Prostate gland (tissue), 2 donors: ENCODE measurements at regions not wholly inside any gene's neighbourhood (a gene's known extent, or its start where the extent isn't known, plus 50 kb on each side); places are given as distances from the start of the nearest gene placed in this dataset.

ENCODE experiments used
- DNase-seq: peaks from one replicate; pipeline ENCODE4 v3.0.0-alpha.2; 2019; ENCODE audit warnings: low spot score
- H3K27ac ChIP-seq, 2 donors: fragments of 200-600 bp; sonication (generic); 2 replicates each; pipeline ENCODE4 v1.5.1; 2017 to 2019
- H3K27me3 ChIP-seq: fragments of 200-600 bp; sonication (generic); replicated peaks from 2 replicates; pipeline ENCODE4 v1.5.1; 2019; ENCODE audit not compliant: insufficient read depth
- H3K36me3 ChIP-seq, 2 donors: fragments of 200-600 bp; sonication (generic); 1 replicate in 1 of 2; 2 replicates in 1 of 2; pipeline versions ENCODE4 v1.5.1 to v1.8.1; 2017 to 2019
- H3K4me1 ChIP-seq: fragments of 200-600 bp; sonication (generic); replicated peaks from 2 replicates; pipeline ENCODE4 v1.5.1; 2019
- H3K4me3 ChIP-seq, 2 donors: fragments of 200-600 bp; sonication (generic); 2 replicates each; pipeline ENCODE4 v1.5.1; 2017 to 2019
- H3K9me3 ChIP-seq: fragments of 200-600 bp; sonication (generic); 2 replicates; pipeline ENCODE4 v1.5.1; 2017
- POLR2A ChIP-seq: fragments of 450-650 bp; IDR thresholded peaks from one replicate; pipeline ENCODE4 v1.6.1; 2016; ENCODE audit warnings: antibody characterized with exemption, mild to moderate bottlenecking
- POLR2AphosphoS5 ChIP-seq: sonication (generic); formaldehyde crosslinking; IDR thresholded peaks from one replicate; pipeline ENCODE4 v1.6.1; 2017; ENCODE audit warnings: antibody characterized with exemption
- WGBS: methylation state at CpG from one replicate; pipeline ENCODE4 v1.1.5; 2018; 5-methylcytosine and 5-hydroxymethylcytosine counted together
- intact Hi-C: fragments of 100-400 bp; cut with DNase I; formaldehyde crosslinking; loops from one replicate; pipeline ENCODE4 v1.14.2; 2022
- TF ChIP-seq, protein P1 (sequence below), 4 experiments: fragments of 200-600 bp in 2 of 4; fragments of 450-650 bp in 2 of 4; sonication (generic) in 2 of 4; IDR thresholded peaks; 1 replicate in 3 of 4; 2 replicates in 1 of 4; pipeline ENCODE4 v1.5.1; 2016 to 2019; ENCODE audit warnings: antibody characterized with exemption in 4 of 4, mild to moderate bottlenecking in 2 of 4, moderate library complexity in 2 of 4

DNA sequence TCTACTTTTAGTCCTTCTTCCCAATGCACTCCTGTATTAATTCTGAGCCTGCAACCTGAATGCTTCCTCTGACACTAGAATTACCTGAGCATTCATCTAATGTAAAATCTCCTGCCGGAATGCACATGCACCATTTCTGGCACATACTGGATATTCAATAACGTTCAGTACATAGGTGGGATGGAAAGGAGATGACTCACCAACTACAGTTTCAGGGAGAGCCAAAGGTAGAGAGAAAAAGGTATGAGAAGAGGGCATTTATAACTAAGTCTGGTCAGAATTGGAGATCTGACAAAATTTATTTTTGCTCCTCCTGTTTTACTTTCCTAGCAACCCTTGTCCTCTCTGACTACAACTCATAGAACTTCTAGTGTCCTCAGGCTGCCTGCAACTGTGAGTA, 1954.1 kb upstream of the CELF4 start:
- Histone ChIP-seq H3K36me3 (no peaks in the 10 kb centered on the region), H3K4me3 (no peak overlapping the region), H3K27me3 (no peaks in the 10 kb centered on the region), H3K4me1 (no peaks in the 10 kb centered on the region), H3K27ac (no peak overlapping the region), H3K9me3 (no peaks in the 10 kb centered on the region)
- WGBS: 63% methylated on average over 2 of the region's 2 CpGs
- intact Hi-C loops: no loop called here
- TF ChIP-seq POLR2A: no peak
- TF ChIP-seq, protein P1, sequence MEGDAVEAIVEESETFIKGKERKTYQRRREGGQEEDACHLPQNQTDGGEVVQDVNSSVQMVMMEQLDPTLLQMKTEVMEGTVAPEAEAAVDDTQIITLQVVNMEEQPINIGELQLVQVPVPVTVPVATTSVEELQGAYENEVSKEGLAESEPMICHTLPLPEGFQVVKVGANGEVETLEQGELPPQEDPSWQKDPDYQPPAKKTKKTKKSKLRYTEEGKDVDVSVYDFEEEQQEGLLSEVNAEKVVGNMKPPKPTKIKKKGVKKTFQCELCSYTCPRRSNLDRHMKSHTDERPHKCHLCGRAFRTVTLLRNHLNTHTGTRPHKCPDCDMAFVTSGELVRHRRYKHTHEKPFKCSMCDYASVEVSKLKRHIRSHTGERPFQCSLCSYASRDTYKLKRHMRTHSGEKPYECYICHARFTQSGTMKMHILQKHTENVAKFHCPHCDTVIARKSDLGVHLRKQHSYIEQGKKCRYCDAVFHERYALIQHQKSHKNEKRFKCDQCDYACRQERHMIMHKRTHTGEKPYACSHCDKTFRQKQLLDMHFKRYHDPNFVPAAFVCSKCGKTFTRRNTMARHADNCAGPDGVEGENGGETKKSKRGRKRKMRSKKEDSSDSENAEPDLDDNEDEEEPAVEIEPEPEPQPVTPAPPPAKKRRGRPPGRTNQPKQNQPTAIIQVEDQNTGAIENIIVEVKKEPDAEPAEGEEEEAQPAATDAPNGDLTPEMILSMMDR (IDR thresholded peaks at IDR 0.05): no peak
- no peak for TF ChIP-seq POLR2AphosphoS5
- no peak for DNase-seq

DNA sequence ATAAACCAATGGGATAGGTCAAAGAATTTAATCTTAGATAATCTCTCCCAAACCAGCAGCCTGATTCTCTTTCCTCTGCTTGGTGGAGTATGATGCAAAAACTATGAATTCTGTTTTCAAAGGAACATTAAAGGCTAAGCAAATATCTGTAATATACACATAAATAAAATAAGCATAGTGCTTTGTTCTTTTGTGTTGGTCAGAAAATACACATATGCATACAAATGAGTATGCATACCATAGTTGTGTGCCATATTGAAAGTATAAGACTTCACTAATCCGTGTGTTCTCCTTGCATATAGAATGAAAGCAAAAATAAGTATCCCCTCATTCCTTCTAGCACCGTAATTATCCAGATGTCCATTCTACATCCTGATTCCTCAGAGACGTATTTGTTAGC, 1949.7 kb upstream of the CELF4 start:
- no peak overlapping the region for H3K27ac ChIP-seq
- H3K9me3 ChIP-seq: no peaks in the 10 kb centered on the region
- H3K36me3 ChIP-seq: no peaks in the 10 kb centered on the region
- no peak for DNase-seq
- H3K27me3 ChIP-seq: no peaks in the 10 kb centered on the region
- H3K4me1 ChIP-seq: no peaks in the 10 kb centered on the region
- 95% methylated on average over 3 of the region's 3 CpGs for WGBS
- TF ChIP-seq, protein P1 (IDR thresholded peaks at IDR 0.05): no peak
- TF ChIP-seq POLR2A: no peak
- TF ChIP-seq POLR2AphosphoS5: no peak
- no peak overlapping the region for H3K4me3 ChIP-seq
- intact Hi-C loops: no loop called here

DNA sequence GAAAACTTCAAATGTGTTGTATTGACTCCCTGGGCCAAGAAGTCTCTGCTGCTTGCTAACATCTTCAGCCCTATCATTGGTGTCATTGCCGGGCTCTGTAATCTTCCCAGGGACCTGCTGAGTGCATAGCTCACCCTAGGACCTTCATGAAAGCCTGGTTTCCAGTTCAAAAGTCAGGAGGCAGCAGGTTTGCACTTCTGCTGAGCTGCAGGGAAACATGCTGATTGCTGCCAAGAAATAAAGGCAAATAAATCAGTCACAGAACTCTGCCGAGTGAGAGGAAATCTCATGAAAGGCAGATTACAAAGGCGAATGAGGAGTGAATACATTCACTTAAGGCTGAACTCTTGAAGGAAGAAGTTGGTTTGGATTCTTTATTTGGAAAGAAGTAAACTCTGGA, 1947.6 kb upstream of the CELF4 start:
- Histone ChIP-seq H3K36me3 (no peaks in the 10 kb centered on the region), H3K27ac (no peak overlapping the region), H3K9me3 (no peaks in the 10 kb centered on the region), H3K4me1 (no peaks in the 10 kb centered on the region), H3K4me3 (no peak overlapping the region), H3K27me3 (no peaks in the 10 kb centered on the region)
- no peak for DNase-seq
- WGBS: 55% methylated on average over 3 of the region's 3 CpGs
- intact Hi-C loops: no loop called here
- no peak for TF ChIP-seq POLR2AphosphoS5
- no peak for TF ChIP-seq POLR2A
- TF ChIP-seq, protein P1 (IDR thresholded peaks at IDR 0.05): no peak

DNA sequence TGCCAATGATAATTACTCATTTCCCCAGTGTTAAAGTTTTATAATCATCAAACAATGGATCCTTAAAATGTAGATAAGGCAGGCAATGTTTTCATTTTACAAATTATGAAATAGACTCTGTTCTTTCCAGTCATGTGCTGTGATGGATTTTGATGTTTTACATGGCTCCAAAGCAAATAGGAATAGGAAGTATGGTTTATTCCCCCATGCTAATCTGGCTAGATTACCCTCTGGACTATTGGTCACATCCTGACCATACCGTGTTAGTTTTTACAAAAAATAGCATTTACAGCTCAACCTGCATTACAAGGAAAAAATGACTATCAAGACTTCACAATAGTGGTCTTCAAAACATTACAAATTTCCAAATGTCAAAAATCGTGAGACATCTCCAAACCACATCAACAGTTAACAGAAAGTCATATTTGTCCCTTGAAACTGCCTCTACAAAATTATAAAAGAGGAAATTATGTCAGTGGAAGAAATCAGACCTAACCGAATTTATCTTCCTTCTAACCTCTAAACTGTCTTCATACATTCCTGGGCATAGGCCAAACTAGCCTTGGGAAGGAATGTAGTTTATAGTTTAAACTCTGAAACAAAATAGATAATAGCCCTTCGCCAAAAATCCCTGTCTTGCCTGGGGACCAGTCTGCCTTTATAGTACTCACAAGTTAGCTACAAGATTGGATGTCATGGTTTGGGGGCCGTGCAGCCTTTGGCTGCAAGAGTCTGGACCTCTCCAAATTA, 1941.2 kb upstream of the CELF4 start:
- Histone ChIP-seq H3K4me1 (no peaks in the 10 kb centered on the region), H3K36me3 (no peaks in the 10 kb centered on the region), H3K27ac (no peak overlapping the region), H3K27me3 (no peaks in the 10 kb centered on the region), H3K9me3 (no peaks in the 10 kb centered on the region), H3K4me3 (no peak overlapping the region)
- no peak for DNase-seq
- no peak for TF ChIP-seq POLR2A
- TF ChIP-seq, protein P1 (IDR thresholded peaks at IDR 0.05): no peak
- no peak for TF ChIP-seq POLR2AphosphoS5
- intact Hi-C loops: no loop called here
- WGBS: 75% methylated on average over 5 of the region's 5 CpGs

DNA sequence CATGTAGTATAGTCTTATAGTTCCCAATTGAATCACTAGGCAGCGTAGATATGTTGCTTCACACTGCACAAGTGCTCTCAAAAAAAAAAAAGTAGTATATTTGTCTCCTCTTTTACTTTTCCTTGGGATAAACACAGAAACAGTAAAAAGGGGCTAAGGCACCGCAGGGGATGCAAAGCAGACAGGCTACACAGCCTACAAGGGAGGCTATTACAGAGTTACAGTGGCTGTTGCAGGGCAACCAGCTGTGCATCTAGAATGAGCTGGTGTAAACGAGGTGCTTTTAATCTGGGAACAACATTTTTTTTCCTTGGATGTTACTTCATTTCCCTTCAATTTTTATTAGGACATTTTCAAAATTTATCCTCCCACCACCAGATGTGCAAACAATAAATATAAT, 1934.7 kb upstream of the CELF4 start:
- no peak overlapping the region for H3K4me3 ChIP-seq
- no peak for DNase-seq
- TF ChIP-seq, protein P1 (IDR thresholded peaks at IDR 0.05): no peak
- TF ChIP-seq POLR2AphosphoS5: no peak
- no peak for TF ChIP-seq POLR2A
- 24% methylated on average over 3 of the region's 3 CpGs for WGBS
- no peak overlapping the region for H3K27ac ChIP-seq
- no peaks in the 10 kb centered on the region for H3K9me3 ChIP-seq
- intact Hi-C loops: no loop called here
- no peaks in the 10 kb centered on the region for H3K36me3 ChIP-seq
- no peaks in the 10 kb centered on the region for H3K4me1 ChIP-seq
- H3K27me3 ChIP-seq: no peaks in the 10 kb centered on the region
